Mesodermal cell (in vitro differentiated cells): ENCODE measurements at regions not wholly inside any gene's neighbourhood (a gene's known extent, or its start where the extent isn't known, plus 50 kb on each side); places are given as distances from the start of the nearest gene placed in this dataset.

ENCODE experiments used
- H3K27ac ChIP-seq: 2 replicates; pipeline ENCODE4 v1.7.0; 2013; ENCODE audit warnings: mild to moderate bottlenecking, low read depth, low read length, moderate library complexity; ENCODE audit not compliant: severe bottlenecking
- H3K36me3 ChIP-seq: 2 replicates; pipeline ENCODE4 v1.7.1; 2013; ENCODE audit warnings: mild to moderate bottlenecking, low read length, moderate library complexity; ENCODE audit not compliant: control insufficient read depth, insufficient read depth
- H3K4me1 ChIP-seq: one replicate; pipeline ENCODE4 v1.7.1; 2013; ENCODE audit warnings: mild to moderate bottlenecking, low read length; ENCODE audit not compliant: insufficient read depth, control insufficient read depth, poor library complexity, severe bottlenecking
- H3K4me3 ChIP-seq: 2 replicates; pipeline ENCODE4 v1.7.0; 2013; ENCODE audit warnings: low read length, control low read depth, mild to moderate bottlenecking; ENCODE audit not compliant: insufficient read depth, poor library complexity, severe bottlenecking; ENCODE audit errors: extremely low read depth
- H3K9me3 ChIP-seq: 2 replicates; pipeline ENCODE4 v1.7.1; 2013; ENCODE audit warnings: mild to moderate bottlenecking, low read length, moderate library complexity; ENCODE audit not compliant: control insufficient read depth
- WGBS, 2 experiments: methylation state at CpG; one replicate each; pipeline ENCODE4 v1.1.5; 2013; ENCODE audit warnings: missing lambda C conversion rate in 2 of 2; ENCODE audit not compliant: insufficient coverage in 2 of 2; 5-methylcytosine and 5-hydroxymethylcytosine counted together

- Histone ChIP-seq H3K4me3 (no peak overlapping the region), H3K4me1 (no peaks in the 10 kb centered on the region), H3K9me3 (no peaks in the 10 kb centered on the region), H3K27ac (no peak overlapping the region), H3K36me3 (no peaks in the 10 kb centered on the region)
- 88 to 94% methylated on average over 6 to 7 of the region's 7 CpGs for WGBS, 2 experiments
Measured at GRCh38 chr13:110773480-110773879, 60.0 kb downstream of the ING1 start.

DNA sequence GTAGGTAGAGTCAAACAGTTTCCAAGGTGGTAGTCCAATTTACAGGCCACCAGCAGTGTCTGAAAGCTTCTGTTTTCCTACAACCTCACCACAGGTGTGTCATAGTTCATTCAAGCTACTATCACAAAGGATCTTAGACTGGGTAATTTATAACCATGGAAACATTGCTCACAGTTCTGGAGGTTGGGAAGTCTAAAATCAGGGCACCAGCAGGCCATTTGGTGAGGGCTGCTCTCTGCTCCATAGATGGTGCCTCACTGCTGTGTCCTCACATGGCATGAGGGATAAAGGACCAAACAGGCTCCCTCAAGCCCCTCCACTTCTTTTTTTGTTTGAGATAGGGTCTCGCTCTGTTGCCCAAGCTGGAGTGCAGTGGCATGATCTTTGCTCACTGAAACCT lies 60.6 kb downstream of the ING1 start:
- Histone ChIP-seq H3K4me1 (no peaks in the 10 kb centered on the region), H3K36me3 (no peaks in the 10 kb centered on the region), H3K4me3 (no peak overlapping the region), H3K27ac (no peak overlapping the region), H3K9me3 (no peaks in the 10 kb centered on the region)
- WGBS, 2 experiments, result 83 to 86% methylated on average over 1 of the region's 1 CpG

- H3K9me3 ChIP-seq, result no peaks in the 10 kb centered on the region
- H3K4me3 ChIP-seq, result no peak overlapping the region
- WGBS, 2 experiments, result 93 to 98% methylated on average over 3 to 4 of the region's 6 CpGs
- no peaks in the 10 kb centered on the region for H3K36me3 ChIP-seq
- no peak overlapping the region for H3K27ac ChIP-seq
- no peaks in the 10 kb centered on the region for H3K4me1 ChIP-seq
Measured at GRCh38 chr13:110774490-110774889, 61.0 kb downstream of the ING1 start.

GRCh38 chr13:110775576-110775975 lies 62.1 kb downstream of the ING1 start:
- no peaks in the 10 kb centered on the region for H3K9me3 ChIP-seq
- H3K4me1 ChIP-seq, result no peaks in the 10 kb centered on the region
- no peaks in the 10 kb centered on the region for H3K36me3 ChIP-seq
- 97 to 100% methylated on average over 3 of the region's 5 CpGs for WGBS, 2 experiments
- no peak overlapping the region for H3K4me3 ChIP-seq
- H3K27ac ChIP-seq, result no peak overlapping the region

DNA sequence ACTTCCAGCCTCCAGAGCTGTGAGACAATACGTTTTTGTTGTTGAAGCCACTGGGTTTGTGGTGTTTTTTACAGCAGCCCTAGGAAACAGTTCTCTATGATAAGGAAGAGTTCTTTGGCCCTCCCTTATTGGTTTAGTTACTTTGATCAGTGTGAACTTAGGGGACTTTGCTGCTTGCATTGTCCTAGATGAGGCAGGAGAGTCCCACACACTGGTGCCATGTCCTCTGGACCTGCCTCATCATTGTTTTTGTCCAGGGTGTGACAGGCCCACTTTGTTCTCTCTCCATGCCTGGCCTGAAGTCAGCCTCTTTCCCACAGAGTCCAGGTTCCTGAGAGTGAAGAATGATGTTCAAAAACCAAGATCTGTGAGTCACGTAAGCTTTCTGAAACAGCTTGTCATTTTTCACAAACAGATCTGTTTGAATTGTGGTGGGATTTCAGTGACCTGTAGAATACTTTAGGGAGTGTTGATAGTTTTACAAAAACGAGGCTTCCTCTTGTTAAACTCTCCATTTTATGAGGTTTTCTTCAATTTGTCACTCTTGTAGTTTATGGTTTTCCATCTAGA lies 63.8 kb downstream of the ING1 start:
- Histone ChIP-seq H3K4me3 (no peak overlapping the region), H3K4me1 (no peaks in the 10 kb centered on the region), H3K9me3 (peaks cover 12% of the 10 kb centered on the region), H3K36me3 (no peaks in the 10 kb centered on the region), H3K27ac (no peak overlapping the region)
- 90 to 100% methylated on average over 2 of the region's 3 CpGs for WGBS, 2 experiments

GRCh38 chr13:110779022-110779421 lies 65.5 kb downstream of the ING1 start:
- Histone ChIP-seq H3K36me3 (no peaks in the 10 kb centered on the region), H3K4me3 (no peak overlapping the region), H3K27ac (no peak overlapping the region), H3K9me3 (peaks cover 18% of the 10 kb centered on the region), H3K4me1 (no peaks in the 10 kb centered on the region)
- WGBS, 2 experiments, result 83 to 91% methylated on average over 2 of the region's 3 CpGs

DNA sequence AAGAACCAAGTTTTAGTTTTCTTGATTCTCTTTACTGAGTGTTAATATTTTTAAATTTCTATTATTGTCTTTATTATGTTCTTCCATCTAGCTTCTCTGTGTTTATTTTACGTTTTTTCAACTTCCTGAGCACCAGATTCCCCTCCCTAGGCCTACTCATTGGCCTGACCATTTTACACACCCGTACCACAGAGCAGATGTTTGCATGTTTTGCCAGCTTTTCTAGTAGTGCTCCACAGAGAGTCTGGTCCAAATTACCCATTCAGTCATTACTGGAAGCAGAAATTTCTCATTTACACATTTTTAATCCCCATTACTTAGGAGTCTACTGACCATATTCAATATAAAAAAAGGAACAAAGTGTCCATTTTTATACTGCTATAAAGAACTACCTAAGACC lies 66.9 kb downstream of the ING1 start:
- Histone ChIP-seq H3K4me1 (no peaks in the 10 kb centered on the region), H3K4me3 (no peak overlapping the region), H3K9me3 (peaks cover 18% of the 10 kb centered on the region), H3K36me3 (no peaks in the 10 kb centered on the region), H3K27ac (no peak overlapping the region)
- 79 to 93% methylated on average over 2 of the region's 2 CpGs for WGBS, 2 experiments

DNA sequence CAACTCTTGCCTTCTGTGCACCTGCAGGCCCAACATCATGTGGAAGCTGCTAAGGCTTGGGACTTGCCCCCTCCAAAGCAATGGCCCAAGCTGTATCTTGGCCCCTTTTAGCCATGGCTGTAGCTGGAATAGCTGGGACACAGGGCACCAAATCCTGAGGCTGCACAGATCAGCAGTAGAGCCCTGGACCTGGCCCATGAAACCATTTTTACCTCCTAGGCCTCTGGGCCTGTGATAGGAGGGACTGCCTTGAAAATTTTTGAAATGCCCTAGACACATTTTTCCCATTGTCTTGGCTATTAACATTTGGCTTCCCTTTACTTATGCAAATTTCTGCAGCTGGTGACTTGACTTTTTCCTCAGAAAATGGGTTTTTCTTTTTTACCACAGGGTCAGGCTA lies 68.7 kb downstream of the ING1 start:
- H3K4me1 ChIP-seq, result no peaks in the 10 kb centered on the region

GRCh38 chr13:110784704-110785103 lies 71.2 kb downstream of the ING1 start:
- 83 to 100% methylated on average over 1 of the region's 2 CpGs for WGBS, 2 experiments
- Histone ChIP-seq H3K9me3 (peaks cover 18% of the 10 kb centered on the region), H3K36me3 (no peaks in the 10 kb centered on the region), H3K27ac (no peak overlapping the region), H3K4me1 (no peaks in the 10 kb centered on the region), H3K4me3 (no peak overlapping the region)

More for the DNA sequence above, 68.7 kb downstream of the ING1 start:
- H3K36me3 ChIP-seq, result no peaks in the 10 kb centered on the region
- H3K9me3 ChIP-seq, result peaks cover 18% of the 10 kb centered on the region
- no peak overlapping the region for H3K4me3 ChIP-seq
- H3K27ac ChIP-seq, result no peak overlapping the region

DNA sequence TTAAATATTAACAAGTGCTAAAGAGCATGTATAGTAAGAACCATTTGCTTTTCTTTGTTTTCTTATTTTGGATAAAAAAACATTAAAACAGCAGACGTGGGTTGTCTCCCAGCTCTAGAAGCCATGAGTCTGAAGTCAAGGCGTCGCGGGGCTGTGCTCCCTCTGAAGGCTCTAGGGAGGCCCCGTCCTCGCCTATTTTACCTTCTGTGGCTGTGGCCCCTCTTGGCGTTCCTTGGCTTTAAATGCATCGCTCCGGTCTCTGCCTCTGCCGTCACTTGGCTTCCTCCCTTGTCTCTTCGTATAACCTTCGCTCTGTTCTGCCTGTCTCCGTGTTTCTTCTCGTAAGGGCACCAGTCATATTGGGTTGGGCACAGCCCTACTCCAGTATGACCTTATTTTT lies 75.3 kb downstream of the ING1 start:
- peaks cover 16% of the 10 kb centered on the region for H3K9me3 ChIP-seq
- H3K4me3 ChIP-seq, result no peak overlapping the region
- H3K27ac ChIP-seq, result no peak overlapping the region
- H3K36me3 ChIP-seq, result no peaks in the 10 kb centered on the region
- WGBS, 2 experiments, result 90 to 95% methylated on average over 14 of the region's 14 CpGs
- no peaks in the 10 kb centered on the region for H3K4me1 ChIP-seq

GRCh38 chr13:110789871-110790270 lies 76.4 kb downstream of the ING1 start:
- H3K4me3 ChIP-seq, result no peak overlapping the region
- peaks cover 22% of the 10 kb centered on the region for H3K9me3 ChIP-seq
- no peaks in the 10 kb centered on the region for H3K4me1 ChIP-seq
- 83% methylated on average over 1 of the region's 2 CpGs; no CpG with 5 or more reads in 1 of the 2 experiments for WGBS, 2 experiments
- H3K27ac ChIP-seq, result no peak overlapping the region
- no peaks in the 10 kb centered on the region for H3K36me3 ChIP-seq
